GM03348 (cell line): ENCODE measurements at regions not wholly inside any gene's neighbourhood (a gene's known extent, or its start where the extent isn't known, plus 50 kb on each side); places are given as distances from the start of the nearest gene placed in this dataset.

Experiments used
- DNase-seq: peaks from one replicate; pipeline ENCODE4 v3.0.0; 2012; ENCODE audit warnings: low spot score

DNA sequence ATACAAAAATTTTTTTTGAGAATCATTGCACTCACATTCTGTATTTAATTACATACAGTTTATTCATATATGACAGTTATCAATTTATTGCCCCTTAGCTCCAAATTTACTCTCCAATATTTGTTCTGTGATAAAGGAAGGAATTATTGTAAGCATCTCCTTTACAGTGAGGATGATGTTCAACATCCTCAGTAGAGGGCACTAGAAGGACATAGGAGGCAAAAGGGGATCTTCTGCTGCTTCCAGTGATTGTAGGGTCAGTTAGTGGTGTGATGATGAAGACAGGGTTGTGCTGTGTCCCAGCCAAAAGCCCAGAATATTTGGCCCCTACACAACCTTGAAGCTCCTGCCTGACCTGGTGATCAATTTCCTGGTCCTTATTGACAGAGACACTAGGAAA lies 89.9 kb upstream of the DCBLD2 start:
- DNase-seq: no peak

- no peak for DNase-seq
Observed at GRCh38 chr3:98990657-98991056, 89.2 kb upstream of the DCBLD2 start.

- DNase-seq: peak; percentile 42
Observed at GRCh38 chr3:98986073-98986472, 84.6 kb upstream of the DCBLD2 start.

DNA sequence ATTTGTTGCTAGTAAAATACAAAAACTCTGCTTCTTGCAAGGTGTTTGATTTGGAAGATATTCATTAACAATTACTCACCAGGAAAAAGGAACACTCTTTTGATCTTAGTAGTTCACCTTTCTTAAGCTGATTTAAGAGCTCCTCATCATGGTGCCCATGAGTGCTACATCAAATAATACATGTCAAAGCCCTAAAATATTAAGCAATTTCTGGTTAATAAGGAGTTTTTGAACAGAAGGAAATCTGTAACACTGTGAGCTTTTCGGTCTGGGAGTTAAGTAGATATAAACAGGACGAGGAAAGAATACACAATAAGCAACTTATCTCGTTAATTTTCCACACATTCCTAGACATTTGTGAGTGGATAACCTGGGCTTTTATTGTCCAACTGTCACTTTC lies 83.9 kb upstream of the DCBLD2 start:
- DNase-seq: no peak

- no peak for DNase-seq
Observed at GRCh38 chr3:98984024-98984423, 82.5 kb upstream of the DCBLD2 start.

DNA sequence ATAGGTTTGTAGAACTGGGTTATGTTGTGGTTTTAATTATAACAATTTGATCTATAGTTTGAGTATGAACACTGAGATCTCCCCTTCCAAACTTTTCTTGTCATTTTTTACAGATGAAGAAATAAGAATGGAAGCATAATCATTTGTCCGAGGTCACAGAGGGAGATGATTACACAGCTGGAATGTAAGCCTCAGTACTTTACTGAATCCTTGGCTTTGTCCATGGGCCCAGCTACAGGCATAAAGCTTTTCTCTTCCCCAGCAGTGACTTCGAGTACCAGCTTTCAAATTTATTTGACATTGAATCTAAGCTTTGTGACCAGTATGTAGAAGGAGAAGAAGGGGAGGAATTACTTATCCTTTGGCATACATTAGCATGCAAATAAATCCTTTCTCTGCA lies 80.9 kb upstream of the DCBLD2 start:
- DNase-seq: no peak

- DNase-seq: peak; percentile 39
Observed at GRCh38 chr3:98980915-98981596, 79.6 kb upstream of the DCBLD2 start.

DNA sequence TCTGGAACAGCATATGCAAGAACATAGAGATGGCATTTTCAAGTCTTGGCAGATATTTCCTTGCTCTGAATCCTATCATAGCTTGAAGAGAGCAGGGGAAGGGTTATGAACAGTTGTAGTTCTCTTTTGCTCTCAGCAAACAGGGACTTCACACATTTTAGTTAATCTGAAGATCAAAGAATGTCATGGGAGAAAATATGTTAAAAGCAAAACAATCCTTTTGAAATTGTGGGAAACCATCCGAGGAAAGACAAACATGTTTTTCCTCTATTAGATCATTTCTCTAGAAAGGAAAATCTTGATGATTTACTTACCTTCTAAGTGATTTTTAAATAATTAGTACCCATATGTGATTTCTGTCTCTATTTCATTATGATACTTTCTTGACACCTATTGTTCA lies 77.8 kb upstream of the DCBLD2 start:
- no peak for DNase-seq

DNA sequence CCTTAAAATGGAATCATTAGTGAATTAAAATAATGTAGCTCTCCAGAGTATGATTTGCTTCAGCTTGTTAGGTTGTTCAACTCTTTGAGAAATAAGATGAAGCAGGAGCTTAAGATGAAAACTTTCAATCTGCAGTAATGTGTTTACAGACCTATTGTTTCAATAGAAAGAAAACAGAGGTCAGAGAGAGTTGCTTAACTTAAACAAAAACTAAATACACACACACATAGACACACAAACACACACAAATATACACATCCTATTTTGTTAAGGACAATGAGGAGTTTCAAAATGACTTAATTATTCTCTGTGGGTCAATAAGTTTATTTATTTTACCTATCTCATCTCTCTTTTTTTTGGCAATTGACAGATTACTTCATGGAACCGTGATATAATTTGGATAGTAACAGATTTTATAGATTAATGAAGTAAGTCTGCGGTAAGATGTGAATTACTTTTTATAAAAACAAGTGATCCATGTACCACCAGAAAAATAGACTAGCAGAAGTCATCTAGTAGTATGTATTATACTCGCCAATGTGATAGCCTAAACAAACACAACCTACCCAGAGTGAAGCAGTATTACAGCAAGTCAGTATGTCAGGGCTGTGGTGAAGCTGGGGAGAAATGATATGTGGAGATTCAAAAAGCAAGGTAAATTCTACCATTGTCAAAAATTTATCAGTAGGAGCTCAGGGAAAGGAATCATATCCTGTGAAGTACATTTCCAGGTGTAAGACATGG lies 76.7 kb upstream of the DCBLD2 start:
- no peak for DNase-seq

DNA sequence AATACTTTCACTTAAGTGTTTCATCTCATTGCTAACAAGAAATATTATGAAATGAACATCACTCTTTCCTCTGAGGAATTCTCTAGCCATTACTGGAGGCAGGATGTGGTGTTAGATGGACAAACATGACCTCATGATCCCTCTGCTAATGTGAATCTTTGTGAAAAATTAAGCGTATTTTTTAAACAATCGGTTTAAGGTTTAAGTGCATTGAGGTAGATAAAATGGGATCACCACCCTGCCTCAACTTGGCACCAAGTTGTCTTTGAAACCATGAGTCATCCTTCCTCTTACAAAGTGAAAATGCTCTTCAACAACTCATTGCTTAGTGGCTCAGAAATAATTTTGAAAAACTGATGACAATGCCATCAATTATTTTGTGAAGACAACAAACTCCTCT lies 76.0 kb upstream of the DCBLD2 start:
- peak; percentile 55 for DNase-seq

DNA sequence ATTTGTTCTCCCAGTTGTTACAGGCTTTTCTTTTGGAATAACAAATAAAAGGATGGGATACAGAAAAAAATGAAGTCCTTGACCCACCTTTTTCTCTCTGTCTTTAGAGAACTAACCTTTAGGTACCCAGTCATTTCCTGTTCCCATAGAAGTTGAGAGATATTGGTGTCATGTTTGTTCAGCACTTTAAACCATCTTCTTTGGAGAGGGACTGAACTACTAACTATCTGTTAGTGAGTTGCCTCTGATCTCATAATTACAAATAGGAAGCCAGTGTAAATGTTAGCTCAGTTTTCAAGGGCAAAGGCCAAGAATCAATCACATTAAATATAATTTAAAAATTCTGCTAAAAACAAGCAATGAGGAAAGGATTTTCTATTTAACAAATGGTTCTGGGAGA lies 72.9 kb upstream of the DCBLD2 start:
- DNase-seq: no peak

- no peak for DNase-seq
Observed at GRCh38 chr3:98972720-98973119, 71.2 kb upstream of the DCBLD2 start.

- DNase-seq: peak; percentile 63
Observed at GRCh38 chr3:98972155-98972554, 70.7 kb upstream of the DCBLD2 start.

- peak; percentile 44 for DNase-seq
Observed at GRCh38 chr3:98971169-98971681, 69.7 kb upstream of the DCBLD2 start.

- DNase-seq: no peak
Observed at GRCh38 chr3:98969295-98969694, 67.8 kb upstream of the DCBLD2 start.

DNA sequence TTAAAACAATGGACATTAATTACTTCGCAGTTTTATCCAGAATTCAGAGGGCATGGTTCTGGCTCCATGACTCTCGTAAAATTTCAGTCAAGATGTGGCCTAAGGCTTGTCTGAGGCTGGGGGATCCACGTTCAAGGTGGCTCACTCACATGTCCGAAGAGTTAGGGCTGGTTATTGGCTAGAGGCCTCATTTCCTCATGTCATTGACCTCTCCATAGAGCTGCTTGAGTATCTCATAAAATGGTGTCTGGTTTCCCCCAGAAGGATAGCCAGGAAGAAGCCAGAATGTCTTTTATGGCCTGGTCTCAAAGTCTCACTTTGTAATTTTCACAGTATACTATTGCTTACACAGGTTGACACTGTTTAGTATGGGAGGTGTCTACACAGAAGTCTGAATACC lies 67.3 kb upstream of the DCBLD2 start:
- DNase-seq: no peak

DNA sequence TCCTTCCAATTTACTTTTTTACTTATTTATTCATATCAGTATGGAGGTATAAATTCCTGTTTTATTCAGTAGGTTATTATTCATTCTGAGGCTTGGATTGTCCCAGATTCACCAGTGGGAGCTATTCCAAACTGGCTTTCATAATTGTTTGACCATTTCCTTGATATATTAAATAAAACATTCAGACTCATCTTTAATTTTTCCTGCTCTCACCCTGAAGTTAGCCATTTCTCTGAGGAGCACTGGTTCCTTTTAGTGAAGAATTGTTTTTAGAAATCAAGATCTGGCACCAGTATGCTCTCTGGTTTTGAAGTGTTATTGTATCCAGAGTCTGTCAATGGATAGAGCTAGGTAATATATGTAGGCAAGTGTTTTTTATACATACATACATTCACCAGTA lies 66.9 kb upstream of the DCBLD2 start:
- no peak for DNase-seq

GRCh38 chr3:98967758-98968157 lies 66.3 kb upstream of the DCBLD2 start:
- no peak for DNase-seq

GRCh38 chr3:98966862-98967546 lies 65.5 kb upstream of the DCBLD2 start:
- no peak for DNase-seq

DNA sequence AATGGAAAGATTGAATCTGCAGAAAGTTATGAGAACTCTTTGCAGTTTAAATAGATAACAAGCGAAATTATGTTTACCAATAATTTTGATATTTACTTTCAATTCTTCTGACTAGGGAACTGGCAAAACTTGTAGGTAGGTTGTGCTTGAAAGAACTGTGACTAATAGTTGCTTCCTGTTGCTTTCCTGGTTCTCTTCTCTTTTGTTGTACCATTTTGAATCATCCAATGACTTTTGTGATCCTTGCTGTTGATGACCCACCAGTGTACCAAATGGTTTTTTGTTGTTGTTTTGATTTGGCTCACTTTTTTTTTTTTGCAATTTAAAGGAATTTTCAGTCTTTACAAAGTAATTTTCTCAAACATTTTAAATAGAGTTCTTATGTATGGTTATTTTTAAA lies 64.9 kb upstream of the DCBLD2 start:
- no peak for DNase-seq

DNA sequence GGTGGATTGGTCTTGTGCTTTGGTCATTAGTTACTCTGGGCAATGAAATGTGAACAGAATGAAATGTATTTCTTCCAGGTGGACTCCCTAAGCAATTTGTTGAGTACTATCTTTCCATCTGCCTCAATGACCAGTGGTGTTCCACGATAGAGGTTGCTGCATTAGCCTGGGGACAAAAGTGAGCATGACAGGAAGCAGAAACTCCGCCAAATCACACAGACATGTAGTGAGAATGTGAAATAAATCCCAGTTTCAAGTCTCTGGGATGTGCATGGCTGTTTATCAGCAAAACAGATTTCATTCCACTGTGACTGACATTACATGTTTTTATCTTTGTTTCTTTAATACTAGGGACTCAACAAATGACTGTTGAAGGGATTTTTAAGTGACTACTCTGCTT lies 63.3 kb upstream of the DCBLD2 start:
- DNase-seq: no peak

- no peak for DNase-seq
Observed at GRCh38 chr3:98963546-98963945, 62.1 kb upstream of the DCBLD2 start.

- DNase-seq: no peak
Observed at GRCh38 chr3:98962951-98963350, 61.5 kb upstream of the DCBLD2 start.
